Tibial nerve (tissue), 4 donors: ENCODE measurements at regions not wholly inside any gene's neighbourhood (a gene's known extent, or its start where the extent isn't known, plus 50 kb on each side); places are given as distances from the start of the nearest gene placed in this dataset.

Source experiments
- DNase-seq, 2 donors: peaks; one replicate each; pipeline ENCODE4 v3.0.0-alpha.2; 2019; ENCODE audit warnings: low spot score in 2 of 2
- H3K27ac ChIP-seq, 4 donors: fragments of 200-600 bp; sonication (generic) in 3 of 4; one replicate each; pipeline ENCODE4 v1.5.1; 2017 to 2019; ENCODE audit warnings: mild to moderate bottlenecking in 1 of 4
- H3K27me3 ChIP-seq, 2 donors: fragments of 200-600 bp; sonication (generic) in 1 of 2; one replicate each; pipeline versions ENCODE4 v1.5.1 to v1.6.0; 2017 to 2019
- H3K36me3 ChIP-seq, 3 donors: fragments of 200-600 bp; sonication (generic); one replicate each; pipeline ENCODE4 v1.5.1; 2018 to 2019
- H3K4me1 ChIP-seq, 4 donors: fragments of 200-600 bp; sonication (generic) in 3 of 4; one replicate each; pipeline ENCODE4 v1.5.1; 2017 to 2019
- H3K4me3 ChIP-seq, 4 donors: fragments of 200-600 bp; sonication (generic) in 3 of 4; one replicate each; pipeline ENCODE4 v1.5.1; 2017 to 2019; ENCODE audit warnings: mild to moderate bottlenecking in 1 of 4, moderate library complexity in 1 of 4
- H3K9me3 ChIP-seq, 4 donors: fragments of 200-600 bp; sonication (generic) in 3 of 4; one replicate each; pipeline ENCODE4 v1.5.1; 2017 to 2019
- CTCF ChIP-seq, 5 experiments: fragments of 200-600 bp in 3 of 5; fragments of 450-650 bp in 2 of 5; sonication (generic) in 3 of 5; IDR thresholded peaks; one replicate each; pipeline ENCODE4 v1.5.1; 2016 to 2019; ENCODE audit warnings: antibody characterized with exemption in 5 of 5, mild to moderate bottlenecking in 3 of 5, moderate library complexity in 2 of 5
- EP300 ChIP-seq, 2 donors: sonication (generic); formaldehyde crosslinking; IDR thresholded peaks; one replicate each; pipeline ENCODE4 v1.6.1; 2017; ENCODE audit warnings: antibody characterized with exemption in 2 of 2, mild to moderate bottlenecking in 1 of 2
- POLR2A ChIP-seq, 2 donors: fragments of 450-650 bp; IDR thresholded peaks; one replicate each; pipeline ENCODE4 v1.6.1; 2017; ENCODE audit warnings: antibody characterized with exemption in 2 of 2, mild to moderate bottlenecking in 2 of 2, moderate library complexity in 2 of 2
- WGBS, 2 donors: methylation state at CpG; one replicate each; pipeline ENCODE4 v1.1.5; 2018; 5-methylcytosine and 5-hydroxymethylcytosine counted together

- TF ChIP-seq POLR2A (IDR thresholded peaks at IDR 0.05): no peak
- TF ChIP-seq CTCF (IDR thresholded peaks at IDR 0.05): no peak
- TF ChIP-seq EP300 (IDR thresholded peaks at IDR 0.05): no peak
- Histone ChIP-seq H3K36me3 (no peaks in the 10 kb centered on the region), H3K9me3 (no peaks in the 10 kb centered on the region), H3K27me3 (no peaks in the 10 kb centered on the region), H3K4me3 (no peak overlapping the region), H3K27ac (no peak overlapping the region), H3K4me1 (no peaks in the 10 kb centered on the region)
- DNase-seq: no peak
- 90 to 94% methylated on average over 1 of the region's 1 CpG for WGBS, 2 donors
Measured at GRCh38 chr12:28877854-28878253, 271.2 kb upstream of the FAR2 start.

DNA sequence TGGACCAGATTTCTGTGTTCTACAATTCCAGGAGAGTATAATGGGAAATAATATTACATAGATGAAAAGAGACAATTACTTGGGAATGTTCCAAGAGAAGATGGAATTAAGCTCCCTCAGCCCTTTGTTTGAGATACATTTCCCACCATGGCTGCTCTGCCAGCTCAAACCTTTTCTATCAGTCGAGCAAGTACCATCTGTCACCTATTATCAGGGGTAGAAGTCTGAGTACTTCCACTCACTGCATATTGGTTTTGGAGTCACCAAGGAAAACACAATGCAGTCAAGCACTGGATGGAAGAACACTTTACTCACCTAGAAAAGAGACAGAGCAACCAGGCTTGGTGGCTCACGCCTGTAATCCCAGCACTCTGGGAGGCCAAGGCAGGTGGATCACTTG, 270.4 kb upstream of the FAR2 start:
- no peaks in the 10 kb centered on the region for H3K27me3 ChIP-seq
- no peak overlapping the region for H3K27ac ChIP-seq
- TF ChIP-seq POLR2A (IDR thresholded peaks at IDR 0.05) (no peak), EP300 (IDR thresholded peaks at IDR 0.05) (no peak), CTCF (IDR thresholded peaks at IDR 0.05) (no peak)
- no peak for DNase-seq
- 93 to 98% methylated on average over 2 of the region's 2 CpGs for WGBS, 2 donors
- no peaks in the 10 kb centered on the region for H3K4me1 ChIP-seq
- no peaks in the 10 kb centered on the region for H3K9me3 ChIP-seq
- H3K4me3 ChIP-seq: no peak overlapping the region
- no peaks in the 10 kb centered on the region for H3K36me3 ChIP-seq

DNA sequence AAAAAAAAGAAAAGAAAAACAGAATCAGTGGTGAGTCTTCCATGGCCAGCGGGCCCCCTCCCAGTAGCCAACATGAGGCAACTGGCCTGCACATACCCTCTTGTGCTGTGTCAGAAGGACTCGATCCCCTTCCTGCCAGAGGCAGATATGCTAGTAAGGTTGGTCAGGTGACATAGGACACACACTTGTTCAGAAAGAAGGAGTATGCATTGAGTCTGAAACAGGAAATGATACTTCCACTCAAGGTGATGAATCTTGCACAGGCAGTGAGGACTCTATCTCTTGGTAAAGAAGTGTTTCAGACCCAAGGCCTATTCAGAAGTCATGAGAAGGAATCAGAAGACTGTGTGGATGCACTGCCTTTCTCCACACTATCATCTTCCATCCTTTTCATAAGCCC, 269.7 kb upstream of the FAR2 start:
- no peaks in the 10 kb centered on the region for H3K36me3 ChIP-seq
- 94 to 95% methylated on average over 2 of the region's 2 CpGs for WGBS, 2 donors
- no peaks in the 10 kb centered on the region for H3K27me3 ChIP-seq
- DNase-seq: no peak
- no peaks in the 10 kb centered on the region for H3K9me3 ChIP-seq
- TF ChIP-seq CTCF (IDR thresholded peaks at IDR 0.05) (no peak), POLR2A (IDR thresholded peaks at IDR 0.05) (no peak), EP300 (IDR thresholded peaks at IDR 0.05) (no peak)
- H3K4me1 ChIP-seq: no peaks in the 10 kb centered on the region
- no peak overlapping the region for H3K27ac ChIP-seq
- no peak overlapping the region for H3K4me3 ChIP-seq

GRCh38 chr12:28882444-28882843, 266.6 kb upstream of the FAR2 start:
- 83 to 87% methylated on average over 2 of the region's 2 CpGs for WGBS, 2 donors
- no peak for DNase-seq
- no peak for TF ChIP-seq EP300 (IDR thresholded peaks at IDR 0.05)
- no peak for TF ChIP-seq POLR2A (IDR thresholded peaks at IDR 0.05)
- TF ChIP-seq CTCF (IDR thresholded peaks at IDR 0.05): no peak

GRCh38 chr12:28883406-28883997, 265.6 kb upstream of the FAR2 start:
- H3K27me3 ChIP-seq: no peaks in the 10 kb centered on the region
- no peak overlapping the region for H3K4me3 ChIP-seq
- 42 to 61% methylated on average over 2 of the region's 2 CpGs for WGBS, 2 donors
- no peaks in the 10 kb centered on the region for H3K36me3 ChIP-seq
- no peaks in the 10 kb centered on the region for H3K9me3 ChIP-seq
- H3K4me1 ChIP-seq: no peaks in the 10 kb centered on the region
- DNase-seq: no peak
- H3K27ac ChIP-seq: no peak overlapping the region
- TF ChIP-seq EP300 (IDR thresholded peaks at IDR 0.05) (no peak), POLR2A (IDR thresholded peaks at IDR 0.05) (no peak), CTCF (IDR thresholded peaks at IDR 0.05) (no peak)

More at GRCh38 chr12:28882444-28882843, 266.6 kb upstream of the FAR2 start:
- Histone ChIP-seq H3K27ac (no peak overlapping the region), H3K36me3 (no peaks in the 10 kb centered on the region), H3K4me3 (no peak overlapping the region), H3K9me3 (no peaks in the 10 kb centered on the region), H3K27me3 (no peaks in the 10 kb centered on the region), H3K4me1 (no peaks in the 10 kb centered on the region)
